AG08395 (cell line): ENCODE measurements at regions not wholly inside any gene's neighbourhood (a gene's known extent, or its start where the extent isn't known, plus 50 kb on each side); places are given as distances from the start of the nearest gene placed in this dataset.

Experiments
- DNase-seq: peaks from one replicate; pipeline ENCODE4 v3.0.0; 2012; ENCODE audit warnings: mixed read lengths, low spot score

- DNase-seq, result no peak
Measured at GRCh38 chr9:117547904-117548303, 133.0 kb upstream of the ASTN2 start.

GRCh38 chr9:117546894-117547678, 132.2 kb upstream of the ASTN2 start:
- no peak for DNase-seq

DNA sequence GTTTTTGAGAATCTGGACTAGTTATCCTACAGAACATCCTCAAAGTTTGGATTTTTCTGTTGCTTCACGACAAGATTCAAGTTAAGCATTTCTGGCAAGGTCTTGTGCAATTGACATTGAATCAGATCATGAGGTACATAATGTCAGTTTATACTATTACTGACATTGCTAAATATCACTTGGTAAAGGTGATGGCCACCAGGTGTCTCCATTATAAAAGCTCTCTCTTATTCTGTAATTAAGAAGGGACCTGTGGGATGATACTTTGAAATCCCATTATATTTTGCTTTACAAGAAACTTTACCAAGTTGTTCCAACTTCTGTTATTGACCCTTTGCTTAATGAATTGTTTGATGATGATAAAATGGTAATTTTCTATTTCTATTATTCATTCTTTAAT, 131.0 kb upstream of the ASTN2 start:
- no peak for DNase-seq

DNA sequence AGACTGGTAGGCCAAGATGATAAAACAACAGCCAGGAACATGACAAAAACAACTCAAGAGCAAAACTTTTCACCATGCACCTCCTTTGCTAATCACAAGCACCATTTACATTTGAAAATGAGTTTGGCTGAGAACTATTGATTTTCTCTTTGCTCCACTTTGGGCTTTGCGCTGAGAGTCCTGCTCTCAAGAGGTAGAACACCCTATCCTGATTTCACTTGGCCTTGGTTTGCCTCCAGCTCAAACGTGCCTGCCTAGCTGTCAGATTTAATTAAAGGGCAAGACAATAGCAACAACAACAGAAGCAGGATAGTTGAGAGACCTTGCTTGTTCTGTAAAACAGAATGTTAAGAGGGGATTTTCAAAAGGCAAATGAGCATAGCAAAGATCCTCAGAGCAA, 128.2 kb upstream of the ASTN2 start:
- DNase-seq, result no peak

DNA sequence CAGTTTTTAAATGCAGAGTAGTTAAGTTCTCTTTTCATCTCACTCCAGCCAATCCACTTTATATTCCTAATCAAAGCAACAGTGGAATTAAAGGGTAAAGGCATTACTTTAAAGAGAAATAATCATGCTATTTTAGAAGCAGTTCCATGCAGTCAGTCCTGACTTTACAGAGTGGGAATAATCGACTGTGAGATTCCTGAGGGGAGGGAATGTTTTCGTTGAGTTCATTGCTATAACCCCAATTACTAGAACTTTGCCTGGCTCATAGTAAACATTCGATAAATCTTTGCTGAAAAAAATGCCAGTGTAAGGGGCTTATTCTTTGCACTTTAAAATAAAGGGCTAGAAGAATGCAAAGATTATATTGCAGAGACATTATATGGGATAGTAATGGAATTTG, 127.2 kb upstream of the ASTN2 start:
- no peak for DNase-seq

DNA sequence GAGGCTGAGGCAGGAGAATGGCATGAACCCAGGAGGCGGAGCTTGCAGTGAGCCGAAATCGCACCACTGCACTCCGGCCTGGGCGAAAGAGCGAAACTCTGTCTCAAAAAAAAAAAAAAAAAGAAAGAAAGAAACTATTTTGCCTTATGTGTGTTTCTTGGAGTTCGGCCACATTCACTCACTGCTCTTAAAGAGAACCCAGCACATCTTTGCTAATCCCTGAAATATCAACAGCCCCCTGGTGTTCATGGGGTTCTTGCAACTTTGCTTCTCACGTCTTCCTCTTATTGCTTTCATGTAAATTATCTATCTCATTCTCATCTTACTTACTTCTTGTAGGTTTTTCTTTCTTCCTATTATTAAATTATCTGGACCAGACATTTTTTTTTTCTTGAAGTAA, 126.3 kb upstream of the ASTN2 start:
- DNase-seq, result no peak

- DNase-seq, result no peak
Measured at GRCh38 chr9:117535973-117536372, 121.1 kb upstream of the ASTN2 start.

GRCh38 chr9:117535434-117535833, 120.6 kb upstream of the ASTN2 start:
- no peak for DNase-seq

DNA sequence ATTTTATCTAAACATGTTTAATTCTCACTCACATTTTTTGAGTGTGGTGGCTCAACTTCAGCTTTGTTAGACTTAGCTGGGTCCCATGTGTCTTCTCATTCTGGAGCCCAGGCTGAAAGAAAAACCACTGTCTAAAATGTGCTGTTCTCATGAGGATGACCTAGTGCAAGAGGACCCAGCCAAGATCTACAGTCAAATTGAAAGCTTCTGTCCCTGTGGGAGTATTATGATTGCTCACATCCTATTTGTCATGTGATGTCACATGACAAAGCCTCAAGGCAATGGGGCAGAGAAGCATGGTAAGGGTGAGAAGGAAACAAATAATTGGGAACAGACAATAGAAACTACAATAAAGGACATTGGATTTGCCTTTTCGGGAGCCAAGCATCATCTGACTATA, 113.4 kb upstream of the ASTN2 start:
- no peak for DNase-seq

GRCh38 chr9:117526674-117527073, 111.8 kb upstream of the ASTN2 start:
- DNase-seq, result no peak

DNA sequence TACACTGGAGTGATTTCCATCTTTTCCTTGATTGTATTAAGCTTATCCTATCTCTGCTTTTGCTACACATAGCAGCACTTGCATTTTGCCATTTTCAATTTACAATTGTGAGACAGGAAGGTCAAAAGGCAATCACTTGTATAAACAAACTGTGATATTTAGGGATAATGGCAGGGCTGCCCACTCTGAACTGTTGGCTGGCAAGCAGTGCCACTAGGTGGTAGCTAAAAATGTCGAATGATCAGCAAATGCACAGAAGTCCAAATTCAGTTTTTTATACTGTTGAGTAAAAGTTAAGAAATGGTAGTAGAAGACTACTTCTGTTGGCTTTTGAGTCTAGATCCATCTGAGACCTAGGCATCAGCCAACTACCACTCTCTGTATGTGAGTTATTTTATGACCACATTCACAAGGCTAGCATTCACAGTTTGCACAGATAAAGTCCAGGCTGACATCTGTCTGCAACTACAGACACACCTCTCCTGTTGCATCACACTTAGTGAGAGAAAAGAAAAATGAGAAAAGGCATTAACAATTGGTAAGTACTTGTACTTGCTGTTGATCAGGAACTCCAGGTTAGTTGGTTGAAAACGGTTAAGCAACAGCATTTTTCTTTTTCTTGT, 108.8 kb upstream of the ASTN2 start:
- no peak for DNase-seq

DNA sequence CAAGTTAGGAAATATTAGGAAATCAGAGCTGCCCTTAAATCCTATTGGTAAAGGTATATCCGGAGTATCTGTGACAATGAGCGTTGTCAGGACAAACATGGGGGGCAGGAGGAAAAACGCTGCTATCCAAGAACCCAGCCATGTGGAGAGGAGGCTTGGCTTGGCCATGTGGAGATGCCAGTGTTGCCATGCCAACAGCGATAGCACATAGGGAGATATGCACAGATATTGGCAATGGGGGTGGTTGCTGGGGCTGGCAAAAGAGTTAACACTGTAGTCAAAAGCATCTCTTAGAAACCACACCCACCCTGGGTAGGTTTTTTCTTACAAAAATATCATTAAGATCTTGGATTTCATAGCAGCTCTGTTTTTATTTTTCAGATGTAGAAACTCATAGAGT, 106.4 kb upstream of the ASTN2 start:
- no peak for DNase-seq

DNA sequence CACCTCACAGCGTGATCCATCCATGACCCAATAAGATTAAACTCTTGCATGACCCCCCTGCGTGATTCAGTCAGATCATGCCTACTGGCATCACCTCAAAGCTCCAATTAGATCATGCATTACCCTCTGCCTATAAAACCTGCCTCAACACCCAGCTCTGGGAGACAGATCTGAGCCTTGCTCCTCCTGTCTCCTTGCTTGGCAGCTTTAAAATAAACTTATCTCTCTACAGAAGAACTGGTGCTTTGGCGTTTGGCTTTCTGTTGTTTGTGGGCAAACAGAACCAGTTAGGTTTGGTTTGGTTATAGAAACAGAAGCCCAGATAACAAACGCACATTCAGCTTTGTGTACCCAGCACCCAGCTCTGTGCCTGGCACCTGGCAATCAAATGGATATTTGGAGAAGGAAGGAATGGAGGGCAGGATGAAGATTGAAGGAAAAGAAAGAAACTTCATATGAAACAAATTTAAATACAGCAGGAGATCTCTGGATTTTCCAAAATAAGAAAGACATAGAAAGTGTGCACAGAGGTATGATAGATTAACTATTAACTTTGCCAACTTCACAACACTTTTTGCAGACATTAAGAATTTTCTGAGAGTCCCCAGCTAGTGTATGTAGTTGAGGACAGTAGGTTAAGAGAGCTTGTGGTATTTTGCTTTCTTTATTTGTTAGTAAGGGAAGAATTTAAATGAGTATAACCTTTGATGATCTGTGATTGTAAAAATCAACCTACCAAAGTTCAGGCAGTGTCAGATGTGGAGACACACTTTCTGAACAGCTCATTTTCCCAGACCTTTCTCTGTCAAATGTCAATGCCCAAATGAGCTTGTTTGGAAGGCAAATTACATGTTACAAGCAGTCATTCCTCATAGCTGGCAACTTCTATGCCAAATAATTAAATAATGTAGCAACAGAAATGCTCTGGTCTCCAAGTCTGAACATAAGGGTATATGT, 102.1 kb upstream of the ASTN2 start:
- DNase-seq, result no peak

GRCh38 chr9:117511852-117512481, 97.1 kb upstream of the ASTN2 start:
- no peak for DNase-seq

- DNase-seq, result no peak
Measured at GRCh38 chr9:117496307-117496706, 81.5 kb upstream of the ASTN2 start.

DNA sequence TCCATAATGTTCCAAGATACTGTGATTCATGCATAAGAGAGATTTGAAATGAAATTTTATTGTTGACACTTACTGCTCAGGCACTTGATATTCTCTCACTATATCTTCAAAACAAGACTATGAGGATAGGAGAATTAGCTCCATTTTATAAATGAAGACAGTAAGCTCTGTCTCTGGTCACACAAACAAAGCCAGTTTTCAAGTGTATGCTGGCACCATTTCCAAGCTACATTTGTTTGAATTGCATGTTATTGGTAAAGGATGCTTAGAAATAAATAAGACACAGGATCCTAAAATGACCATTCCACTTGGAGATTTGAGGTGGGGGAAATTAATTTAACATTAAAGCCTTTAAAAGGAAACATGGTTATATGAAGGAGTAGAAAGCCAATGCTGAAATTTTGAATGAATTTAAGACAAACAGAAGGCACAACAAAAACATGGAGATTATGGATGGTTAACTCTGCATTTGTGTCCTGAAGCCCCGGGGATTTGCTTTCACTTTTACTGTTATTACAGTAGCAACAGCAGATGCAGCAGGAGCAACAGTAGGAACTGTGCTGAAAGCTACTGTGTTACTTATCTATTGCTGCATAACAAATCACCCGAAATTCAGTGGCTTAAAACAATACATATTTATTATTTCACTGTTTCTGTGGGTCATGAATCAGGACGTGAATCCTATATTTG, 79.7 kb upstream of the ASTN2 start:
- DNase-seq, result no peak

GRCh38 chr9:117492476-117492875, 77.6 kb upstream of the ASTN2 start:
- no peak for DNase-seq

- no peak for DNase-seq
Measured at GRCh38 chr9:117491491-117491890, 76.6 kb upstream of the ASTN2 start.

DNA sequence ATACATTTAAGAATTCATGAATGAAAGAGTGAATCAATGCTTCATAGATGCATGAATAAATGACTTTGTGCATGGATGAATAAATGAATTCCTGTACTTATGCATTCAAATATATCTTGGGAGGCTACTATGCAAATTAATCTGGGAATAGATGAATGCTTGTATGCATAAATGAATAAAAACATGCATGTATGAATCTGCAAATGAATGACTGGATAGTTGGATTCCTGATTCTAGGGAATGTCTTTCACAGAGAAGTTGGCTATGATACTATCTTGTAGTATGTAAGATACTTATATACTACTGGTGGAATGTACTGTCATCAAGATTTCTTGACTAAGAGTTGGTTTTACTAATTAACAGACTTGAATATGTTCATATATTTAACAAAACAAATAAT, 75.3 kb upstream of the ASTN2 start:
- DNase-seq, result no peak

DNA sequence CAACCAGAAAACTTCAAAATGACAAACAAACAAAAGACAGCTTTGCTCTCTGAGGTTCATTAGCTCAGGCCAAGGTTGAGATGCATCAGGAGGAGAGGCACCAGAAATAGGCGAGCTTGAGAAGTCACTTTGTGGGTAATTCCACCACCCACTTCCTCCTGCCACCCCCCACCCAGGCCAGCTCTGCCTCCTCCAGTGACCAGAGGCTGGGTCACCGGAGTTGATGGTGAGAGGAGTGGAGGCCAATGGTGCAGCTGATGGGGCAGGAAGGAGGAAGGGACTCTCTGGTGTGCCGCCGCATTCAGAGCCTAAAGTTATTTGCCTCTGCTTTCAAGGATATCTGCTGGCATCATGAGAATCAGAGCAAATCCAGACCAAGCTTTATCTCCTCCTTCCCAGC, 73.8 kb upstream of the ASTN2 start:
- no peak for DNase-seq

GRCh38 chr9:117487555-117488175, 72.8 kb upstream of the ASTN2 start:
- peak; percentile 70 for DNase-seq
